ENCODE measurements at regions not wholly inside any gene's neighbourhood (a gene's known extent, or its start where the extent isn't known, plus 50 kb on each side); places are given as distances from the start of the nearest gene placed in this dataset.

DNA sequence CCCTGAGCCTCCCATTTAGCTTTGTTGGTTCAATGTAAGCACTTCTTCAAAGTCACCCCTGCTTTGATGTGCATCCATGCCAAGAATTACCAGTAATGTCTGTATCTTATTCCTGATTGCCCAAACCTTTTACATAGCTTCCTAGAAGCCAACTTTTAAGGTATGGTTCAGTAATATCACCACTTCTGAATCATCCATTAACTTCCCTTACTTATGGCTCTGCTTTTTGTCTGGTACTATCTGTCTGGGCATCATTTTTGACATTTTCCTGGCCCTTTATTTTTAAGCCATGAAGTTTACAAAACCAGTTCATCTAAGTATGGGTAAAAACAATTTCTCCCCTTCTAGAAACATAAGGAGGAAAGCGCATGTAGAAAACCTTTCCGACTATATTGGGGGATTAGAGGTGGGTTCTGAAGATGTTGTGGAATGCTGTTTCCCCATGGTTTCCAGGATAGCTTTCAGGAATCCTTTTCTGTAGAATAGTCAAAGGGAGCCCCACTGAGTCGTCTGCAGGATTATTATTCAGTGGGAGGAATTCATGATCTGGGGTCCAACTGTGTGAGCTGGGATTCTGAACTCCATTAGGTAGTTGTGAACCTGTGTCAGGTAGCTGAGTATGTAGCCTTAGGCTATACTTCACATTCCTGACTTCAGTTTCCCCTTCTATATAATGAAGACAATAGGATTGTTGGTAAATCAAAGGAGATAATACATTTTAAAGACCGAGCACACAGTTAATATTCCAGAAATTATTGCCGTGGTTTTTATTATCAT lies 163.8 kb downstream of the SUCLA2 start:
- no peaks in the 10 kb centered on the region for H3K4me1 ChIP-seq
- no peaks in the 10 kb centered on the region for H3K36me3 ChIP-seq
- DNase-seq, result no peak
- TF ChIP-seq, protein P1, sequence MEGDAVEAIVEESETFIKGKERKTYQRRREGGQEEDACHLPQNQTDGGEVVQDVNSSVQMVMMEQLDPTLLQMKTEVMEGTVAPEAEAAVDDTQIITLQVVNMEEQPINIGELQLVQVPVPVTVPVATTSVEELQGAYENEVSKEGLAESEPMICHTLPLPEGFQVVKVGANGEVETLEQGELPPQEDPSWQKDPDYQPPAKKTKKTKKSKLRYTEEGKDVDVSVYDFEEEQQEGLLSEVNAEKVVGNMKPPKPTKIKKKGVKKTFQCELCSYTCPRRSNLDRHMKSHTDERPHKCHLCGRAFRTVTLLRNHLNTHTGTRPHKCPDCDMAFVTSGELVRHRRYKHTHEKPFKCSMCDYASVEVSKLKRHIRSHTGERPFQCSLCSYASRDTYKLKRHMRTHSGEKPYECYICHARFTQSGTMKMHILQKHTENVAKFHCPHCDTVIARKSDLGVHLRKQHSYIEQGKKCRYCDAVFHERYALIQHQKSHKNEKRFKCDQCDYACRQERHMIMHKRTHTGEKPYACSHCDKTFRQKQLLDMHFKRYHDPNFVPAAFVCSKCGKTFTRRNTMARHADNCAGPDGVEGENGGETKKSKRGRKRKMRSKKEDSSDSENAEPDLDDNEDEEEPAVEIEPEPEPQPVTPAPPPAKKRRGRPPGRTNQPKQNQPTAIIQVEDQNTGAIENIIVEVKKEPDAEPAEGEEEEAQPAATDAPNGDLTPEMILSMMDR (IDR thresholded peaks at IDR 0.05), result no peak
- H3K4me3 ChIP-seq, result no peak overlapping the region
- no peaks in the 10 kb centered on the region for H3K27me3 ChIP-seq
- intact Hi-C loops (cut with DNase I), result no loop called here
- H3K9me3 ChIP-seq, result no peaks in the 10 kb centered on the region
- H3K9ac ChIP-seq (ENCODE audit: low read depth in 2 of 2, low read length in 2 of 2), result no peak overlapping the region
- no peak overlapping the region for H3K27ac ChIP-seq

DNA sequence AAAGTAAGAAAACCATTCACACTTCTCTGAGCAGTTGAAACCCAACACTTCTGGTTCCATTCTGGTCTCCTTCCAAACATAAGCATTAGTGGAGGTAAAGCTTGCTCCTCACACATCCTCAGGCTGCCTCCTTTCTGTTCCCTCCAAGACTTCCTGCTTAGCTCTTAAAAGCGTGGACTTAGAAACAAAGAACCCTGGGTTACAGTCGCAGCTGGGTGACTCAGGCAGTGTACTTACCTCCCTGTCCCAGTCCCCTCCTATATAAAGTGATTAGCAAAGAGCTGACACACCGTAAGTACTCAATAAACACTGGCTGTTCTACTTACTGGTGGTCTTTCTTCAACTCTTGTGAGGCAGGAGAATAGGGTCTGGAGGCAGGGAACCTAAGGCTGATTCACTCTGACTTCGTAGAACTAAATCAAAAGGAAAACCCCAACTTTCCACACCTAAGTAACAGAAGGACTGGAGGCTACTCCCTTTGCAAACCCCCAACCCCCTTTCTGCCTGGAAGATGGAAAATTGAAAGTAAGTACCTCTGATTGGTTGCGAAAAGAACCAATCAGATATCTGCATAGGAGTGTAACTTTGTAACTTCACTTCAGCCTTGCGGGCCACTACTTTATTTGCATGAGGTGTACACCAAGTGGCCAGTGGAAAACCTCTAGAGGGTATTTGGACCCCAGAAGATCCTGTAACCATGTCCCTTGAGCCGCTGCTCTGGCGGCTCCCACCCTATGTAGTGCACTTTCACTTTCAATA lies 165.4 kb downstream of the SUCLA2 start:
- intact Hi-C loops (cut with DNase I), result no loop called here
- no peaks in the 10 kb centered on the region for H3K36me3 ChIP-seq

DNA sequence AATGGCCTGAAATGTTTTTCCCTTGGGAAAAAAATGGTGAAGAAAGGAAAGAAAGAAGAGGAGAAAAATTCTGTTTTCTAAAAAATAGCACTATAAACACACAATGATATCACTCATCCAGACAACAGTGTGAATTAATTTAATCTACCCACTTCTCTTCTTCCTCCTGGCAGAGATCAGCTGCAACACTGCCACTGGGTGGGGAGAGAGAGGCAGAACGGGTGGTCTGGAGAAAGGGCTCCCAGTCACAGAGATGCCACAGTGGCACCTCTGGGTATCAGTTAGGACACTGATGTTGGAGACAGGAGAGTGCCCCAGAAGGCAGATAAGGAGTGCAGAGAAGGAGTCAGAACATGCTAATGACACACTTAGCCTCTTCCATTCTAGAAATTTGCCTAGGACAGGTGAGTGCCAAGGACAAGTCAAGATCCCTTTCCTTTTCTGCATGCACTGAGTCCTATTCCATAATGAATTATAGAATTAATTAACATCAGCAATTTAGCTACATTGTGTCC lies 168.6 kb downstream of the SUCLA2 start:
- no peak overlapping the region for H3K27ac ChIP-seq
- no peaks in the 10 kb centered on the region for H3K27me3 ChIP-seq
- H3K4me1 ChIP-seq, result no peaks in the 10 kb centered on the region
- H3K4me3 ChIP-seq, result no peak overlapping the region
- H3K9ac ChIP-seq (ENCODE audit: low read depth in 2 of 2, low read length in 2 of 2), result no peak overlapping the region
- TF ChIP-seq, protein P1 (IDR thresholded peaks at IDR 0.05), result no peak
- DNase-seq, result no peak
- intact Hi-C loops (cut with DNase I), result no loop called here
- no peaks in the 10 kb centered on the region for H3K36me3 ChIP-seq
- H3K9me3 ChIP-seq, result no peaks in the 10 kb centered on the region

More for the DNA sequence above, 165.4 kb downstream of the SUCLA2 start:
- H3K9ac ChIP-seq (ENCODE audit: low read depth in 2 of 2, low read length in 2 of 2), result no peak overlapping the region
- no peak for DNase-seq
- H3K27ac ChIP-seq, result no peak overlapping the region
- H3K4me1 ChIP-seq, result no peaks in the 10 kb centered on the region
- H3K4me3 ChIP-seq, result no peak overlapping the region
- H3K27me3 ChIP-seq, result no peaks in the 10 kb centered on the region
- no peaks in the 10 kb centered on the region for H3K9me3 ChIP-seq
- TF ChIP-seq, protein P1 (IDR thresholded peaks at IDR 0.05), result no peak

DNA sequence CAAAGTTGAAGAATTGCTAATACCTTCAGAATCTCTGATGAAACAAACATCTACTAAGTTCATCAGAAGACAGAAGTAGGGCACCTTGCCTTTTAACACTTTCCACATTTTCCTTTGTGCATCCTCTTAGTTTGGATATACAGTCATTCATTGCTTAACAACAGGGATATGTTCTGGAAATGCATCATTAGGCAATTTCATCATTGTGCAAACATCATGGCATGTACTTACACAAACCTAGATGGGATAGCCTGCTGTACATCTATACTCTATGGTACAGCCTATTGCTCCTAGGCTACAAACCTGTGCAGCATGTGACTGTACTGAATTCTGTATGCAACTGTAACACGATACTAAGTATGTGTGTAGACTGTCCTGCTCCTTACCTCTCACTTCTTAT lies 169.8 kb downstream of the SUCLA2 start:
- no peak overlapping the region for H3K27ac ChIP-seq
- no peaks in the 10 kb centered on the region for H3K27me3 ChIP-seq
- TF ChIP-seq, protein P1 (IDR thresholded peaks at IDR 0.05), result no peak
- no peaks in the 10 kb centered on the region for H3K9me3 ChIP-seq
- DNase-seq, result no peak
- H3K4me3 ChIP-seq, result no peak overlapping the region
- no peaks in the 10 kb centered on the region for H3K36me3 ChIP-seq
- H3K9ac ChIP-seq (ENCODE audit: low read depth in 2 of 2, low read length in 2 of 2), result no peak overlapping the region
- intact Hi-C loops (cut with DNase I), result no loop called here
- H3K4me1 ChIP-seq, result no peaks in the 10 kb centered on the region

DNA sequence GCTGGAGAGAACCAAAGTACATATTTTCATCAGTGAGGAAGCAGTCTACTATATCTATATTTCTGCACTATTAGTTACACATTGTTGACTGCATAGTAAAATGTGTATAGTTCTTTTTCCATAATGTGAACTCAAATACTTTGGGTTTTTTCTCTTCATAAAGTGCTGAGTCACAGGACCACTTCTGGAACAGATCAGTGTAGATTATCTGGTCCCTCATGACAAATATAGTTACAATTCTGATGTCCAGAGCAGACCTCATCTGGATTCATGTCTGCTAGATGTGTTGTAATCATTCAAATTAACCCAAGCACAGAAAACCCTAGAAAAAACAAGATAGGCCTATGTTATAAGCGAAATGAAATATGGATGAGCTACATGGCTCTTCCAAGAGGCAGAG lies 171.4 kb downstream of the SUCLA2 start:
- TF ChIP-seq, protein P1 (IDR thresholded peaks at IDR 0.05), result no peak
- Histone ChIP-seq H3K27me3 (no peaks in the 10 kb centered on the region), H3K9me3 (no peaks in the 10 kb centered on the region), H3K27ac (no peak overlapping the region), H3K4me3 (no peak overlapping the region), H3K4me1 (no peaks in the 10 kb centered on the region), H3K9ac (ENCODE audit: low read depth in 2 of 2, low read length in 2 of 2) (no peak overlapping the region), H3K36me3 (no peaks in the 10 kb centered on the region)
- no peak for DNase-seq
- intact Hi-C loops (cut with DNase I), result no loop called here

All from colonic mucosa (tissue), 4 donors.